ENCODE measurements at regions not wholly inside any gene's neighbourhood (a gene's known extent, or its start where the extent isn't known, plus 50 kb on each side); places are given as distances from the start of the nearest gene placed in this dataset.

- TF ChIP-seq POLR2A (IDR thresholded peaks at IDR 0.05) (no peak), CTCF (IDR thresholded peaks at IDR 0.05) (no peak)
Observed at GRCh38 chr12:89153341-89153740, 199.0 kb downstream of the DUSP6 start.
